Activated naive CD8-positive, alpha-beta T cell treated with anti-CD3 and anti-CD28 coated beads, Interleukin-2, amount 10 ng/mL, durations not matched to agents 7 days and 5 days (primary cell): ENCODE measurements at regions not wholly inside any gene's neighbourhood (a gene's known extent, or its start where the extent isn't known, plus 50 kb on each side); places are given as distances from the start of the nearest gene placed in this dataset.

ENCODE experiments used
- ATAC-seq: fragments of 150-1000 bp; cut with Tn5 transposase; one replicate; pipeline ENCODE4 v1.10.0; 2021; ENCODE audit warnings: low read depth, moderate library complexity
- POLR2A ChIA-PET: fragments of 350-600 bp; sonication (Branson Sonifier 250); formaldehyde crosslinking; loops from one replicate; lab custom pipeline; 2021; ENCODE audit warnings: antibody characterized with exemption; lab: Charles Lee
- DNase-seq: peaks from one replicate; pipeline ENCODE4 v3.0.0; 2021
- H3K27ac Mint-ChIP-seq: one replicate; pipeline ENCODE4 v1.8.0; 2022; ENCODE audit warnings: mild to moderate bottlenecking, mixed read lengths
- H3K27me3 Mint-ChIP-seq: one replicate; pipeline ENCODE4 v1.8.0; 2022; ENCODE audit warnings: mild to moderate bottlenecking, moderate library complexity, mixed read lengths
- H3K36me3 Mint-ChIP-seq: one replicate; pipeline ENCODE4 v1.8.0; 2021; ENCODE audit warnings: mild to moderate bottlenecking, mixed read lengths
- H3K4me1 Mint-ChIP-seq: one replicate; pipeline ENCODE4 v1.8.0; 2021; ENCODE audit warnings: mixed read lengths
- H3K4me3 Mint-ChIP-seq: one replicate; pipeline ENCODE4 v1.8.0; 2022; ENCODE audit warnings: mild to moderate bottlenecking, moderate library complexity, mixed read lengths
- H3K9me3 Mint-ChIP-seq: one replicate; pipeline ENCODE4 v1.8.0; 2021; ENCODE audit warnings: mixed read lengths

DNA sequence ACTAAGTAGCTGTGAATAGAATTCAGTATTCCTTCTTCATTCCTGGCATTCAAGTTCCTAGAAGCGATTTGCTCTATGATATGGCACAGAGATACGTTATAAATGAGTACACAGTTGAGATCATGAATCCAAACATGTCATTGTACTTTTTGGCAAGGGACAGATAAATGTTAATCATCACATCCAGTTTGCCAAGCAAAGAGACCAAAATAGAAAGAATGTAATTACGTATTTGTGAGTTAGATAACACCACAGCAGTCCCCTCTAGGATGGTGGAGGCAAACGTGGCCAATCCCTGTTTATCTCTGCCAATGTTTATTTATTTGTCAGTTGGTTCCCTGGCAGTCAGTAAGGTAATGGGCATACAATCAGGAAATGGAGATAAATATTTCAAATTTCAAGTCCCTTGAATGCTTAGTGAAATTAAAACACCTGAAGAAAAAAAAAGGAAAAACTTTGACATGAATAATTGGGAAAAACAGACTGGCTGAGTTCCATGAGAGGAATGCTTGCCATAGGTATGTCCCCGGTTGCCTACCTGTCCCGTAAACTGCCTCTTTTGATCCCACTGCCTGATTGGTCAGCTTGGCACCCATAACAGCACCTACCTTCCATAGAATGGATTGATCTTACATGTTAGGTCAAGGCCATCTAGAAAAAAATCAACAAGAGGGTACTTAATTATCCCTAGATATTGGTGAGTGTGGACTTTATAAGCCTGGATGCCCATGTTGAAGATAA is 451.1 kb upstream of the NETO1 start:
- H3K9me3 Mint-ChIP-seq: peaks cover 1% of the 10 kb centered on the region
- H3K4me3 Mint-ChIP-seq: no peak overlapping the region
- no peaks in the 10 kb centered on the region for H3K36me3 Mint-ChIP-seq
- POLR2A ChIA-PET: no interaction called here
- H3K27me3 Mint-ChIP-seq: no peaks in the 10 kb centered on the region
- no peaks in the 10 kb centered on the region for H3K4me1 Mint-ChIP-seq
- no peak for ATAC-seq
- no peak overlapping the region for H3K27ac Mint-ChIP-seq
- DNase-seq: no peak

DNA sequence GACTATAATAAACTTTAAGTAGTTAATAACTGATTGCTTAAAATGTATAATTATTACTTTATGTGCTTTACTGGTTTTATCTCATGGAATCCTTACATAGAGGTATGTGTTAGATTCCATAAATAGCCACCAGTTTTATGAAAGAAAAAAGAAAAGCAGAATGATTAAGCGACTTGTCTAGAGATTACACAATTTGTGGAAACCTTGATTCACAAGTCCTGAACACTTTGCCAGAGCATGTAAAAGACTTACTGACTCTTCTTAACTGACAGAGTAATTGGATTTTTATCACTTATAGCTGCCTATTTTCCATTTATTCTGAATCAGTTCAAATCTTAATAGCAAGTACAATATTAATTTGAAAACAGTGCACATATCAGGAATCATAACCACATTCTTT is 448.7 kb upstream of the NETO1 start:
- H3K4me3 Mint-ChIP-seq: no peak overlapping the region
- H3K27ac Mint-ChIP-seq: no peak overlapping the region
- POLR2A ChIA-PET: no interaction called here
- ATAC-seq (no peak), DNase-seq (no peak)
- peaks cover 1% of the 10 kb centered on the region for H3K9me3 Mint-ChIP-seq
- no peaks in the 10 kb centered on the region for H3K4me1 Mint-ChIP-seq
- H3K36me3 Mint-ChIP-seq: no peaks in the 10 kb centered on the region
- H3K27me3 Mint-ChIP-seq: no peaks in the 10 kb centered on the region

DNA sequence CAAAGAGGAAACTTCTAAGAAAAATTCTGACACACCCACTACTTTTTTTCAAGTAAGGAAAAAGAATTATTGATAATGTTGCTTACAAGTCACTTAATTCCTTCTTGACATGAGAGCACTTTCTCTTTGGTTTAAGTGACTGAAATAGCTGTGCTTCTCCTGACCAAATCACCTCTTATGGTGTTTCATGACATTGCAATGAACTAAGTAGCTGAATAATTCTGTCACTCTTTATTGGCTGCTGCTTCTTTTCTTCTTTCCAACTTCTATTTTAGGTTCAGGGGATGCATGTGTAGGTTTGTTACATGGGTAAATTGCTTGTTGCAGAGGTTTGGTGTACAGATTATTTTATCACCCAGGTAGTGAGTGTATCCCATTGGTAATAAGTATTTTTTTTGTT is 447.6 kb upstream of the NETO1 start:
- POLR2A ChIA-PET: no interaction called here
- Mint-ChIP-seq H3K4me3 (no peak overlapping the region), H3K9me3 (peaks cover 1% of the 10 kb centered on the region), H3K36me3 (no peaks in the 10 kb centered on the region), H3K27me3 (no peaks in the 10 kb centered on the region), H3K4me1 (no peaks in the 10 kb centered on the region), H3K27ac (no peak overlapping the region)
- no peak for ATAC-seq
- DNase-seq: no peak

DNA sequence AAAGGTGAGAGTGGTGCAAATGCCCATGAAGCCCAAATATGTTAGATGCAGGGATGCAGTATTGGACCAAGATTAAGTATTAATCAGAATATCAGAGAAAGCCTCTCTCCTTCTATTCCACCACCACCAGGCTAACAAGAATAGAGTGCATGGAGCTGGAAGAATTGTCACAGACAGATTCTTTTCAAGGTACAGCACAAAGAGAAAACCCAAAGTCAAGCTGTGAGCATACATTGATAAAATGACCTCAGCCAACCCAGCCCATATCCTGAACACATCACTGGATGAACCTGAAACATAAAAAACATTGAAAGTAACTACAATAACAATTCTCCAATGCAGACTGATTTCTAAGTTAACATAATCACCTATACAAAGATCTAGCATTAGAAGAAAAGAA is 445.7 kb upstream of the NETO1 start:
- no peak for DNase-seq
- H3K27me3 Mint-ChIP-seq: no peaks in the 10 kb centered on the region
- POLR2A ChIA-PET: no interaction called here
- no peak overlapping the region for H3K4me3 Mint-ChIP-seq
- no peaks in the 10 kb centered on the region for H3K4me1 Mint-ChIP-seq
- no peaks in the 10 kb centered on the region for H3K9me3 Mint-ChIP-seq
- ATAC-seq: no peak
- no peak overlapping the region for H3K27ac Mint-ChIP-seq
- no peaks in the 10 kb centered on the region for H3K36me3 Mint-ChIP-seq

DNA sequence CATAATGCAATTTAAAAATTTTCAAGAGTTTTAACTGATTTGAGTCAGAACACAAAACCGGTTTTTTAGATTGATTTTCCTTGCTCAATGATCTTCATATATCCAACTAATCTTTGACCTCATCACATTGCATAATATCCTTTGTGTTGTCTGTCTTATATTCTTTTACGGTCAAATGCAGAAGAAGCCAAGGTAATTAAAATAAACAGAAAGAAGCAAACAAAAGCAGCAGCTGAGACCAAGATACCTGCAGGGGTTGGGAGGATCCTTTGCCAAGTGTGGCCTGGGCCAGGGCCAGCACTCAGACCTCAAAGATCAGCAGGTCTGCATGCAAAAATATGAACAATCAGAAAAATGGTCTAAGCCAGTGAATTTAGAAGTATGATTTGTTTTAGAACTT is 428.9 kb upstream of the NETO1 start:
- DNase-seq (no peak), ATAC-seq (no peak)
- no peaks in the 10 kb centered on the region for H3K27me3 Mint-ChIP-seq
- H3K9me3 Mint-ChIP-seq: peaks cover 6% of the 10 kb centered on the region
- H3K27ac Mint-ChIP-seq: no peak overlapping the region
- POLR2A ChIA-PET: no interaction called here
- no peaks in the 10 kb centered on the region for H3K4me1 Mint-ChIP-seq
- no peak overlapping the region for H3K4me3 Mint-ChIP-seq
- H3K36me3 Mint-ChIP-seq: no peaks in the 10 kb centered on the region

DNA sequence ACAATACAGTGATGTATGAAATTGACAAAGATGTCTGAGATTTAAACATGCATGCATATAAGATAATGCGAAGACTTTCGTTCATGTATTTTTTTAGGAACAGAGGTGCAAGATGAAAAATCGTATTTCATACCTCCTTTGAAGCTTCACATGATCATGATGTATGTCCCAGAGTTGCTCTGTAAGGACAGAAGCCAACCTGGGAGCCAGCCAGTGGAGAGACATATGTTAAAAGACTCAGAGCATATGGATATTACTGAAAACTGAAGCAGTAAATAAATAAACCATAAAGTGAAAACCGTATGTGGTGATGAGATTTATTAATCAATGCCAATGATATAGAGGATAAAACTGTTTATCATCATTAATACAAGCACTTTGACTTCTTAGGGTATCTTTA is 424.4 kb upstream of the NETO1 start:
- DNase-seq (no peak), ATAC-seq (no peak)
- H3K9me3 Mint-ChIP-seq: peaks cover 6% of the 10 kb centered on the region
- POLR2A ChIA-PET: no interaction called here
- H3K27ac Mint-ChIP-seq: no peak overlapping the region
- no peaks in the 10 kb centered on the region for H3K36me3 Mint-ChIP-seq
- no peak overlapping the region for H3K4me3 Mint-ChIP-seq
- no peaks in the 10 kb centered on the region for H3K27me3 Mint-ChIP-seq
- H3K4me1 Mint-ChIP-seq: no peaks in the 10 kb centered on the region

DNA sequence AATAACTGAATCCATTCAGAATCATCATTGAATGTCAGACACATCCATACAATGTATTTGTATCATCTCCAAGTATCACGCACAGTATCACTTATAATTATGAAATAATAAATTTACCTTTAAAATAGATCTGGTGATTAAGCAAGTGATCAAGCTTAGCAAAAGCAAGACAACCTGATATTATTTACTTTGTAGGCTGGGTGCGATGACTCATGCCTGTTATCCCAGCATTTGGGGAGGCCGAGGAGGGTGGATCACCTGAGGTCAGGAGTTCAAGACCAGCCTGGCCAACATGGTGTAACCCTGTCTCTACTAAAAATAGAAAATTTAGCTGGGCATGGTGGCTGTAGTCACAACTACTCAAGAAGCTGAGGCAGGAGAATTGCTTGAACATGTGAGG is 421.0 kb upstream of the NETO1 start:
- Mint-ChIP-seq H3K36me3 (no peaks in the 10 kb centered on the region), H3K9me3 (no peaks in the 10 kb centered on the region), H3K27ac (no peak overlapping the region)

DNA sequence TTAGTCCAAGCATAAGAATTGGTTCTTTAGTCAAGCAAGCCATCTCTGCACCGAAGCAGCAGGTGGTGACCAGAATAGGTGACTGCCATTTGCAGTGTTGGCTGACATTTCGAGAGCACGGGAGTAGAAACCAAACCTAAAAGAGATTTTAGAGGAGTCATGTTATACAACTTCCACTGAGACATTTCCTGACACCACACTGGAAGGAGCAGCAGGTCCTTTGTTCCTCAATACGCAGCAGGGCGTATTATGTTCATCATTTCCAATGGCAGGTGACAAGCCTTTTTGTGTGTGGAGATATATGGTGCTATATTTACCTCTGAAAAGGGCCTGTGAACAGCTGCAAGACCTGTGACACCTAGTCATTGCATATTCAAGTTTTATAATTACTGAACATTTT is 418.8 kb upstream of the NETO1 start:
- DNase-seq: no peak
- Mint-ChIP-seq H3K4me3 (no peak overlapping the region), H3K27me3 (no peaks in the 10 kb centered on the region), H3K27ac (no peak overlapping the region), H3K36me3 (no peaks in the 10 kb centered on the region), H3K9me3 (peaks cover 1% of the 10 kb centered on the region), H3K4me1 (no peaks in the 10 kb centered on the region)
- POLR2A ChIA-PET: no interaction called here
- ATAC-seq: no peak

More for the DNA sequence above, 421.0 kb upstream of the NETO1 start:
- POLR2A ChIA-PET: no interaction called here
- Mint-ChIP-seq H3K27me3 (no peaks in the 10 kb centered on the region), H3K4me3 (no peak overlapping the region), H3K4me1 (no peaks in the 10 kb centered on the region)
- ATAC-seq: no peak
- DNase-seq: no peak

DNA sequence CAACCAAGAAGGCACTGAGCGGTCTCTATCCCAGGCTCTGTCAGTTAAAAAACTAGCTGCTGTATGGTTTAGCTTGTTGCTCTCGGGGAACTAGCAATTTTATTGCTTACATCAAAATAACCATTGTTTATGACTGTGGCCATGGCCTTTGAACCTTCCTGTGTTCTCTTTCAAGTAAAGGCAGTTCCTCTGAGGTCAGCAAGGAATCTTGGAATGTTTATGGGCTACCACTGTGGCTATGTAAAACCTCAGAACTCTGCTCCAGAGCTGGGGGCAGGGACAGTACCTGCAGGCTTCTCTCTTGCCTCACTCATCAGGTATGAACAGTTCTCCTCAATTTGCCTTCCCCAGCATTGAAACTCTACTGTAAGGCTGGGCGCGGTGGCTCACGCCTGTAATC is 416.0 kb upstream of the NETO1 start:
- Mint-ChIP-seq H3K27ac (no peak overlapping the region), H3K27me3 (no peaks in the 10 kb centered on the region), H3K4me3 (no peak overlapping the region), H3K9me3 (peaks cover 1% of the 10 kb centered on the region), H3K4me1 (no peaks in the 10 kb centered on the region), H3K36me3 (no peaks in the 10 kb centered on the region)
- DNase-seq: no peak
- POLR2A ChIA-PET: no interaction called here
- no peak for ATAC-seq

DNA sequence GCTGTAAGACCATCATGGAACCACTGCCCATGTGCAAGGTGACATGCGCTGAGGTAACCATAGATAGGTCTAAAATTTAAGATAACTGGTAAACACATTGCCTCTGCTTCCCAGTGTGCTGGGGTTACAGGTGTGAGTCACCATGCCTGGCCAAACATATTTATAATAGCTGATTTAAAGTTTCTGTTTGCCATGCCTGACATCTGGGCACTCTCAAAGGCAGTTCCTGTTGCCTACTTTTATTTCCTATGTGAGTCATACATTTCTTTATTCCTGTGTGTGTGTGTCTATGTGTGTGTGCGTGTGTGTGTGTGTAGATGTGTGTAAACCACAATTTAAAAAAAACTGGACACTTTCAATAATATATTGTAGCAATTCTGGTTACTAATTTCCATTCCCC is 415.2 kb upstream of the NETO1 start:
- no peak for ATAC-seq
- POLR2A ChIA-PET: no interaction called here
- Mint-ChIP-seq H3K4me3 (no peak overlapping the region), H3K9me3 (peaks cover 1% of the 10 kb centered on the region), H3K36me3 (no peaks in the 10 kb centered on the region), H3K4me1 (no peaks in the 10 kb centered on the region), H3K27ac (no peak overlapping the region), H3K27me3 (no peaks in the 10 kb centered on the region)
- DNase-seq: no peak

DNA sequence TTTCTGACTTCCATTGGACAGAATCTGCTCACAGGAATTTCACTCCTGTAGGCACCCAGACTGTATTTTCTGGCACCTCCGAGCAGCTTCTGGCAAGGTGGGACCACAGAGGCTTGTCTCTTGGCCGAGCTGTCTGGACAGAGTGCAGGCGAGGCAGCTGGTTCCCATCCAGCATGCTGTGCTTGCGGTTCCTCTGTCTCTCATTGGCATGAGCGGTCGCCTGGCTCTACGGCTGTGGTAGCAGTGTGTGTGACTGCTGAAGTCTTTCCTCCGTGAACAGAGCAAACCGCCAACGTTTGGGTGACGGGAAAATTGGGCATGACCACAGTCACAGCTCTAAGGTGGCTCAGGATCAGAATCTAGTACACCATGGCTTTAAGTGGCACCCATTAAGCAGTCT is 411.7 kb upstream of the NETO1 start:
- no peaks in the 10 kb centered on the region for H3K4me1 Mint-ChIP-seq
- no peaks in the 10 kb centered on the region for H3K36me3 Mint-ChIP-seq
- H3K27me3 Mint-ChIP-seq: no peaks in the 10 kb centered on the region
- no peak for ATAC-seq
- no peak overlapping the region for H3K27ac Mint-ChIP-seq
- POLR2A ChIA-PET: no interaction called here
- DNase-seq: no peak
- H3K9me3 Mint-ChIP-seq: peaks cover 1% of the 10 kb centered on the region
- H3K4me3 Mint-ChIP-seq: no peak overlapping the region

DNA sequence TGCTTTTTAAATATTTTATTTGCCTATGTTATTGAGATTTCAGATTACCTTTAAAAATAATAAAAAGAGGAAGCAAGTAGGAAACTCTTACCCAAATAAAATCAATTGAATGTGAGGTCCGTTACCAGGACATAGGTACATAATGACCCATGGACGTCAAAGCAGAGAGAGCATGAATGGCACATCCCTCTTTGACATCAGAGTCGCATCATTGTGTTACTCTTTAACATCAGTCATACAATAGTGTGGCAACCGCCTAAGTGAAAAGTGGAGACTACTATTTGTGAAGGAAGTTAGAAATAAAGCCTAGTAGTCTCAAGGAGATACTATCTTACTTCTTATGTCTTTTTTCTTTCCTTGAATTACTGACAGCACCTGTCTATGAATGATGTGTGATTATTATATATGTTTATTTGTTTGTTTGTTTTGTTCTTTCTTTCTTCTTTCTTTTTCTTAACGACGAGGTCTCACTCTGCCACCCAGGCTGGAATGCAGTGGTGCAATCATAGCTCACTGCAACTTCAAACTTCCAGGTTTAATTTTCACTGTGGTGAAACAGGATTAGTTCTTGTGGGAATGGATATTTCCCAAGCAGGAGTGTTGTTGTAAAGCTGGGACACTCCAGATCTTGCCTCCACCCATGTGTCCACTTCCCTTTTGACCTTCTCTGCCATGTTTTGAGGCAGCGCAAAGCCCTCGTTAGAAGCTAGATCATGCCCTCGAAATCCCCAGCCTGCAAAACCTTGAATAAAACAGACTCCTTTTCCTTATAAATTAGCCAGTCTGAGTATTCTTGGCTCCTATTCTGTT is 407.2 kb upstream of the NETO1 start:
- no peak overlapping the region for H3K27ac Mint-ChIP-seq
- H3K36me3 Mint-ChIP-seq: no peaks in the 10 kb centered on the region
- ATAC-seq (no peak), DNase-seq (no peak)
- no peaks in the 10 kb centered on the region for H3K4me1 Mint-ChIP-seq
- POLR2A ChIA-PET: no interaction called here
- H3K4me3 Mint-ChIP-seq: no peak overlapping the region
- no peaks in the 10 kb centered on the region for H3K27me3 Mint-ChIP-seq
- peaks cover 2% of the 10 kb centered on the region for H3K9me3 Mint-ChIP-seq

DNA sequence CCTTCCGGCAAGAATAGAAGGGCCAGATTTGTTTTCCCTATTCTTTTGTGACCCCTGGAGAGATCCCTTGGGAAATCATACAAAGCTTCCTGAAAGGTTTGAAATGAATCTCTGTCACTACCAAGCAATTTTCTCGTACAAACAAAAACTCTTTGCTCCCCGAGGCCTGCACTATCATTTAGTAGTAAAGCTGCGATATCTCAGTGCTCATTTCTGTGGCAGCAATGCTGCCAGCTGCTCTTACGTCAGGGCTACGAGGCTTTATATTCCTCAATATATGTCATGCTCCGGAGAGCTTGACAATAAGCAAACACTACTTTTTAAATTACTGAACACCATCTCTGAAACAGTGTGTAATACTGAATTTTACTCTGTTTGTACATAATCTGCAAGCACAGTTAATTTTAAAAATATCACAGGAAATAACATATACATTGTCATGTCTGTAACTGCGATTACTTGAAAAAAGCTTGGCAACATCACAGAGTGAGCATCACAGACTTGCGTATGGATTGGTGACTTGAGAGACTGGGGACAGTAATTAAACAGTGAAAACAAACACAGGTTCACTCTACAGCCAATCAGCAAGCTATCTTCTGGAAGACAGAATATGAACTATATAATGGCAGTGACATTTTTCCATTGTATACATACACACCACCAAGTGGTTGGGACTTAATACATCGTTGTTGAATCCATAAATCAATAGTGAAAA is 403.3 kb upstream of the NETO1 start:
- Mint-ChIP-seq H3K4me1 (no peaks in the 10 kb centered on the region), H3K27ac (no peak overlapping the region), H3K36me3 (no peaks in the 10 kb centered on the region), H3K27me3 (no peaks in the 10 kb centered on the region), H3K9me3 (peaks cover 2% of the 10 kb centered on the region), H3K4me3 (no peak overlapping the region)
- DNase-seq (no peak), ATAC-seq (no peak)
- POLR2A ChIA-PET: no interaction called here

DNA sequence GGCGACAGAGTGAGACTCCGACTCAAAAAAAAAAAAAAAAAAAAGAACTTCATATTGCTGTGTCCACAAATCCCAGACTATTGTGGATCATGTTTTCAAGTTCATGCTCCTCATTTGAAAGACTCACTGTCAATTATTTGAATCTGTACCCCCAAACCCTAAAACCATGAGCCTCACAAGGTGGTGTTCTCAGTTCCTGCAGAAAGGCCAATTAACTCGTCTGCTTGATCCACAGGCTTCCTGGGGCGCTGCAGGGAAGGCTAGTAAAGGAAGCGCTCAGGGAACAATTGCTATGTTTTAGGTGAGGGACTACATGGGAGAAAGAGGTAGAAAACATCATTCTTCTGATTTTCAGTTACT is 396.8 kb upstream of the NETO1 start:
- H3K27me3 Mint-ChIP-seq: no peaks in the 10 kb centered on the region
- DNase-seq (no peak), ATAC-seq (no peak)
- POLR2A ChIA-PET: no interaction called here
- H3K4me3 Mint-ChIP-seq: no peak overlapping the region
- no peaks in the 10 kb centered on the region for H3K9me3 Mint-ChIP-seq
- H3K36me3 Mint-ChIP-seq: no peaks in the 10 kb centered on the region
- H3K4me1 Mint-ChIP-seq: no peaks in the 10 kb centered on the region
- no peak overlapping the region for H3K27ac Mint-ChIP-seq
